Ishikawa (cell line): ENCODE measurements at regions not wholly inside any gene's neighbourhood (a gene's known extent, or its start where the extent isn't known, plus 50 kb on each side); places are given as distances from the start of the nearest gene placed in this dataset.

Experiments
- MAX ChIP-seq: IDR thresholded peaks from 2 replicates; pipeline ENCODE4 v1.6.1; 2012
- NFIC ChIP-seq: IDR thresholded peaks from 2 replicates; pipeline ENCODE4 v1.6.1; 2012
- RAD21 ChIP-seq: IDR thresholded peaks from 2 replicates; pipeline ENCODE4 v1.6.1; 2012; ENCODE audit warnings: low read depth
- REST ChIP-seq: IDR thresholded peaks from 2 replicates; pipeline ENCODE4 v1.6.1; 2012; ENCODE audit warnings: low read depth, mild to moderate bottlenecking
- ZBTB7A ChIP-seq: IDR thresholded peaks from 2 replicates; pipeline ENCODE4 v1.6.1; 2012; ENCODE audit warnings: low read depth

- TF ChIP-seq RAD21 (no peak), REST (no peak), MAX (no peak), NFIC (no peak), ZBTB7A (no peak)
Observed at GRCh38 chr14:85959063-85959462, 429.1 kb downstream of the FLRT2 start.
